GM19467 (cell line): ENCODE measurements at regions not wholly inside any gene's neighbourhood (a gene's known extent, or its start where the extent isn't known, plus 50 kb on each side); places are given as distances from the start of the nearest gene placed in this dataset.

Experiments used
- ATAC-seq: cut with Tn5 transposase; IDR thresholded peaks from one replicate; pipeline ENCODE4 v1.9.1; 2021; ENCODE audit warnings: mild to moderate bottlenecking, moderate library complexity; ENCODE audit not compliant: unreplicated experiment

DNA sequence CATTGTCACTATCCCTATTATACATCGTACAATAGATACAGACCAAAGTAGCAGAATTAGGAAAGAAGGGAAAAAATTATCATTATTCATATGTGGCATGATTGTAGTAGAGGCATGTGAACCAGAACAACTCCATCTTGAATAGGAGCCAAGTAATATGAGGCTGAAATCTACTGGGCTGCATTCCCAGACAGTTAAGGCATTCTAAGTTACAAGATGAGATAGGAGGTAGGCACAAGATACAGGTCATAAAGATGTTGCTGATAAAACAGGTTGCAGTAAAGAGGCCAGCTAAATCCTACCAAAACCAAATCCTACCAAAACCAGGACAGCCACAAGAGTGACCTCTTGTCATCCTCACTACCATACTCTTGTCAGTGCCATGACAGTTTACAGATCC, 1035.4 kb upstream of the SEMA6D start:
- no peak for ATAC-seq

DNA sequence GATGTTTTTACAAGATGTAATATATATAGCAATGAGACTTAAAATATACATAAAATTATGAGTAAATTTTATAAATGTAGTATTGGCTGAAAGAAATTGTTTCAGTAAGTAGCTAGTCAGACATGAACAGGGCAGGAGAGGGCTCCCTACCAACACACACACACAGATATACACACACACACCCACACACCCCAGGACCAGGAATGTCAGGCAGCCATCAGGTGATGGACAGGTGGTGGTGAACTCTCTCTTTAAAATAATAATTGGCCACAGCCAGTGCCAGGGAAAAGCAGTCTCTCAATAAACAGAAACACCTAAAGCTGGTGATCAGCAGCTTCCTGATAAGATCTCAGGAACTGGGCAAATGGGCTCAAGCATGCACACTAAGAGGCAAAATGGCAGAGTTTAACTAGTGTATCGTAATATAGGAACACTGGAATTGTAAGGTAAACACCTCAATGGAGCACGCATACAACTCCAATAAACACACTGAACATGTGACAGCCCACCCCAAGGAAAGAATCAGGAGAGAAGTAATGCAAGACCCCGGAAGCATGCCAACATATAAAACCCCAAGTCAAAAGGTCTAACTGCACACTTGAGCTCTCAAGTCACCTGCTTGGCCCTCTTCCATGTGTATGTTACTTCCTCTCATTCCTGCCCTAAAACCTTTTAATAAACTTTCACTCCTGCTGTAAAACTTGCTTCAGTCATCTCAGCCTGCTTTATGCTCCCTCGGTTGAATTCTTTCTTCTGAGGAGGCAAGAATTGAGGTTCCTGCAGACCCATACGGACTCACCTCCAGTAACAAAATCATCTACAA, 1034.1 kb upstream of the SEMA6D start:
- no peak for ATAC-seq

DNA sequence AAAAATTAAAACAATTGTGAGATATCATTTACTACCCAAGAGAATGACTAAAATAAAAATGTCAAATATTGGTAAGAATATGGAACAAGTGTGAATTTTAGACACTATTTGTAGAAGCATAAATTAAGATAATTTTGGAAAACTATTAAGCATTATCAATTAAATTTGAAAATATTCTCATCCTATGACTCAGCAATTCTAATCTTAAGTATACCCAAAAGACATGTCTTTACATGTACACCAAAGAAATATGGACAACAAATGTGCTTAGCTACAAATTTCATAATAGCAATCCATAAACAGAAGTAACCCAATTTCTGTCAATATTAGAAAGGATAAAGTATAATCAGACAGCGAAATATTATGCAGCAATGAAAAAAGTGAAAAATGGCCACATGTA, 1032.2 kb upstream of the SEMA6D start:
- ATAC-seq: no peak

DNA sequence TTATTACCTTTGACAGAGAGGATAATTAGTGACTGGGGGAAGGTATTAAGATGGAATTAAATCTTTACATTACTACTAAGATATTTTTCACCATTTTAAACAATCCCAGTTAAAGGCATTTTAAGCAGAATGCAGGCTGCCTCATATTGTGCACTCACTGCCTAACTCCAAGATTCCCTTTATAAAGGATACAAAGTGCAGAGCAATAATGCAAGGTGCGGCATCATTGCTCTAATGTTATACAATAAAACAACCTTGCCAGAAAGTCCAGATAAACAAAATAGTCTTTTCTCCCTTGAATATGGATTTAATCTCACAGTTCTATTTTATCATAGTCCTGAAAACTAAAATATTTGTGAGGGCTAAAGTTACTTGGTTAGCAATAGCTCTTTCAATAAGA, 1031.6 kb upstream of the SEMA6D start:
- ATAC-seq: no peak

DNA sequence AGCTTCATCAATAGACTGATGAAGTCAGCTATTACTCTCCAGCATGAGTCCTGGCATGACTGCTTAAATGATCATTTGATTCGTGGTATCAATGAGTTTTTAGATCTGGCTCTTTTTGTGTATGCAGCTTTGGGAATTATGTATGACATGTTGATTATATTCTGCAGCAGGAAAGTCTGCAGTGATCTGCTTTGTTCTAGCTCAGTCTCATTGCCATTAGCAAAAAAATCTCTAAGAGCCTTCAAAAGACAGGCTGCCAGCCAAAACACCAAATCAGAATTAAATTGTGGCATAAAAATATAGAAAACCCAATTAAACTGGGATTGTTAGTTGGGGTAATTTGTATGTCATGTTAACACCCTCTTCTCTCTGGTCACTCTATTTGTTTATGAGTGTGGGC, 1021.0 kb upstream of the SEMA6D start:
- ATAC-seq: no peak

DNA sequence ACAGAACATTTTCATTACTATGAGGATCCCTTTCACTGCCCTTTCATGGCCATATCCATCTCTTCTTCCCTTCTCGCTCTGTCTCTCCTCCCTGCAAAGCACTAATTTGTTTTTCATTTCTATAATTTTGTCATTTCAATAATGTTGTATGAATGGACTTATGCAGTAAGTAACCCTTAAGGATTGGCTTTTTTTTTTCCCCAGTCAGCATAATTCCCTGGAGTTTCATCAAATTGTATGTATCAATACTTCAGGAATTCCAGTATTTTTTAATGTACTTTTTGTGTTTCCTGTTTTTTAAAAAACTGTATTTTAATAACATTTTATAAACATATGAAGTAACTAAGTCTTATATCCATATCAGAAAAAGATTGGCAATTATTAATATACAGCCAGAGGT, 1016.0 kb upstream of the SEMA6D start:
- ATAC-seq: no peak

DNA sequence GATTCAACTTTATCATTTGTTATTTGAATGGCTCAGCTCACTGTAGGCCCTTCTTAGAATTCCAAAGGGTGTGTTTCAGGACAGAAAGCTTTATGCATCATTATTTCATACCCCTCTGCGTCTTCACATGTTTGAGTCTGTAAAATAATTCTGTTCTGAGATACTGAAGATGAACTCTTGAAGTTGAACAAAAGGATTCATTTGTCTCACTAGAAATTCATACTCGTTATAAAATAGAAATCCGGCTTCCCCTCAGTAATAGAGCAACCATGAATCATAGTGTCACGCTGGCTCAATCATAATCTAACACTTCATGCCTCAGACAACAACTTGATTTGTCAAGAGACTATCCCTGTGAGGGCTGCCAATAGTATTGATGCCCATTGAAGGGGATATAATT, 1015.4 kb upstream of the SEMA6D start:
- no peak for ATAC-seq

DNA sequence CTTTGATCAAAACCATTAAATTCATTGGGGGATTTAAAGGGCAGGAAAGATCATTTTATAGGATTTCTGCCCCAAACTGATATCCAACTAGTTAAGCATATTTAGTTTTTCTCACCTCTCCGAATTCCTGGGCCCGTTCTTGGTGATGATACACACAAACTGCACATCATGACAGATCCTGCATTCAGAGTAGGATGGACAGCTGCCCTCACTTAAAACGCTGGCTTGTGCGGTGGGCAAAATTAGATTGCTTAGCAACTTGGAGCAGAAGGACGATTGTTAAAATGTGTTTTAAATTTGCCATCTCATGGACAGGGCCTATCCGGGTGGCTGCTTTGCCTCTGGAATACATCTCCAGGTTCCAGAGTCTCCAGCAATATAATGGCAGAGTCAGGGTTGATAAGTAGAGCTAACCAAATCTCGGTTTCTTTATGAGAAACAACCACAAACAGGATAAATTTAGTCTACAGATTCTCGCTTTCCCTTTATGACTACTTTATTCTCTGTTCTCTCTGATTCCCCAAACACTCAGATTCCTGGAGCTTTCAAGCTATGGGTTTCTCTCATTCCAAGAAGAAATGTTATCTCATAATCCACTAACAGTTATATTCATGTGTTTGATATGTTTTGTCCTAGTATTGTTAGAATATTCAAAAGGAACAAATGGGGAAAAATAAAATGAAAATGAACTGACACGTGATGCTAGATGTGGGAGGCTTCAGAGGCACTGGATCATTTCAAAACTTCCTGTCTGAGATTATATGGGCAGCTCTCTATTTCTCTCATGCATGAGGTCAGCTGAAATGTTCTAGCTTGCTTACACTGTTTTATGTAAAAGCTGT, 1014.1 kb upstream of the SEMA6D start:
- ATAC-seq: no peak

DNA sequence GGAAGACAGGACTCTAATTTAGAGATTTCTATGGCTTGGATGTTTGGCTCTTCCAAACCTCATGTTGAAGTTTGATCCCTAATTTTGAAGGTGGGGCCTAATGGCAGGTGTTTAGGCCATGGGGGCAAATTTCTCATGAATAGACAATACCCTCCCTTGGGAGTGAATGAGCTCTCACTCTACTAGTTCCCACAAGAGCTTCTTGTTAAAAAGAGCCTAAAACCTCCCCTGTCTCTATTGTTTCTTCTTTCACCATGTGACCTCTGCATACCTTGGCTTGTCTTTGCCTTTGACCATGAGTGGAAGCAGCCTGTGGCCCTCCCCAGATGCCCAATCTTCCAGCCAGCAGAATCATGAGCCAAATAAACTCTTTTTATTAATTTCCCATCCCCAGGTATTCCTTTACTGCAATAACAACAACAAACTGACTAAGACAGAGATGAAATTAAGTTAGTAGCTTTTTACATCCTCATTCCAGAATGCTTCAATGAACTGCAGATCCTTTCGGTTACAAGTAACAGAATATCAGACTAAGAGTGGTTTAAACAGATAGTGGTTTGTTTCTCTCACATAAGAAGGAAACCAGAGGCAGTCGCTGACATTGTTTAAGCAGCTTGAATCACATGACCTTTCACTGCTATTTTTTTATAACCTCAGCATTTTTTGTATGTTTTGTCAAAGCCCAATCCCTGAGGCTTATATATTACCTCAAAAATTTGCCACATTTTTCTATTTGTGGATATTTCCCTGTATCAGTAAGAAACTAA, 1013.3 kb upstream of the SEMA6D start:
- ATAC-seq: no peak

DNA sequence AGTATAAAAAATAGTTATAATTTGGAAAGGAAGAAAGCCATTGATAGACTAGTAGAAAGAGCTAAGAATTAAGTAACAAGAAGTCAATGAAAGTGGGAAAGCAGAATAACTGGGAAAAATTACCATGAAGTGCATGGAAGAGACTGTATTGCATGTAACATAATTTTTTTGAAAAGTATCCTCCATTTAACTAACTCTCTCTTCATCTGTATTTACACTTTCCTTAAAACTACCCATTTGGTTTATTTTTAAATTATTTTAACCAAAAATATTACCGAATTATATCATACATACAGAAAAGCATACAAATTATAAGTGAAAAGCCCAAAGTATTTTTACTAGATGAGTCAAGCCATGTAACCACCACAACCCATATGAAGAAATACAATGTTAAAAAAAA, 1009.9 kb upstream of the SEMA6D start:
- ATAC-seq: no peak

DNA sequence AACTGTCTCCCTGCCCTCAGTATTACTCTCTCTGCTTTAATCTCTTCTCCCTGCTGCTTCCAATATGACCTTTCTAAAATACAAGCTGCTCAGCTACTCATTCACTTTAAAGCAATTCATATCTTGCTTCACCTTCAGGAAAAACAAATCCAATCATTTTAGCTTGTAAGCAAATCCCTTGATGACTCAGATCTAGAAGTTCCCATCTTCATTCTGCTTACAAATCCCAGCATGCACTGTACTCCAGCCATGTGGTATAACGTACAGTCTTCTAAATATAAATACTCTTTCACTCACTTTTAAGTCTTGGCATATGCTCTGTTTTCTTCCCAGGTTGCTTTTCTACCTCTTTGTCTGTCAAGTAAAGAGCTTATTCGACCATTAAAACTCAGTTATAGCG, 1009.1 kb upstream of the SEMA6D start:
- ATAC-seq: no peak

DNA sequence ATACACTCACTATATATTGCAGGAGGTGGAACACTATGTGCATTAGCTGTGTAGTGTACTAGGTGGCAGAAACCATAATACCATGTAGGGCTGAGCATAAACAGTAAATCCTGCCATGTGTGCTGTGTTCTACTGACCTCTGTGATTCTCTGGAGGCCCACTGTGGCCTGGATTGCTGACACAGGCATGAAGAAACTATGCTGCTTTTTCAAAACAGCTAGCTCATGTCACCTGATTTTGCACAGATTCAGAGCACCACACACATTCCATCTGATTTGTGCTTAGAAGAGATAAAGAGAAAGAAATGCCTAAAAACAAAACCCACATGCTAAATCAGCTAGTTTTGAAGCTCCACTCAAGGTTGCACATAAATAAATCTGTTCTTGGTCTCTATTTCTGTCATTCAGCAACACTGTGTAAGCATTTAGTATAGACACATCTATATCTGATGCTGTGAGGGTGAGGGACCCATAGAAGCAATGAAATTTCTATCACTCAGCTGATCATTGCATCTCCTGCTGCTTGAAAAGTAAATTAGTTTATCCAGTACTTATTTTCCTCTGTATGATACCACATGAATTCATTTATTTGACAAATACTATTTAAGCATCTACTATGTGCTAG, 1007.7 kb upstream of the SEMA6D start:
- no peak for ATAC-seq

DNA sequence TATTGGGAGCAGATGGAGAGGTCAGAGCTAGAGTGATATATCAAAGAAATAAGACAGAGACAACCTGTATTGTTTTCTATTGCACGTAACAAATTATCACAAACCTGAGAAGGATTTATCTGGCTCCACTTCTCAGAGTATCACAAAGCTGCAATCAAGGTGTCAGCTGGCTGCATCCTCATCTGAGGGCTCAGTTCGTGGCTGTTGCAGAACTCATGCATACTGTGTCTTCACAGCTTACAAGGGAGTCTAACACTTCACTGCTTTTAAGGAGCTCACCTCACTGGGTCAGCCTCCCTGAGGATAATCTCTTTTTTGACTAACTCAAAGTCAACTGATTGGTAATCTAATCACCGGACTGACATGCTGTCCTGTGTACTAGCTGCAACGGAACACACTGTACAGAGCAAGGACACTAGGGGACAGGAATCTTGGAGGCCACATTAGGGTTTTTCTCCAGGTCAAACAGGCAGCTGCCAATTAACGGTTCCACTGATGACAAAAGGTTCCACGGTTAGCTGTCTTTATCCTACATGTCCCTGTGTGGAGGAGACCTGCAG, 1006.8 kb upstream of the SEMA6D start:
- ATAC-seq: no peak

DNA sequence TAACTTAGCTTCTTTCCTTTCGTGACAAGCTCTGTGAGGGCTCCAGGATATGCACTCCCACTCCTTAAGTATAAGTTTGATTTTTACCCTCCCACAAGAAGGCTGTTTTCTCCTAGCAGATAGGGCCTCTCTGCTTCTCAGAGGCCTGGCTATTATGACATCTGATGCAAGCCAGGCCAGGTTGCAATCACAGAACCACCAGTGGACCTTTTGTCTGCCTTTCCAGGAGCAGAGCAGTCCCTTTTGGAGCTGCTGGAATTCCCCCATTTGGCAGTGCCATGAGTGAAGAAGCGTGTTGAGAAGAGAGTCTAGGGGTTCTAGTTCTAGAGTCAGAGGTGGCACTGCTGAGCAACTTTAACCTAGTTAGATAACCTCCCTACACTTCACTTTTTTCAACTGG, 1004.3 kb upstream of the SEMA6D start:
- ATAC-seq: no peak

DNA sequence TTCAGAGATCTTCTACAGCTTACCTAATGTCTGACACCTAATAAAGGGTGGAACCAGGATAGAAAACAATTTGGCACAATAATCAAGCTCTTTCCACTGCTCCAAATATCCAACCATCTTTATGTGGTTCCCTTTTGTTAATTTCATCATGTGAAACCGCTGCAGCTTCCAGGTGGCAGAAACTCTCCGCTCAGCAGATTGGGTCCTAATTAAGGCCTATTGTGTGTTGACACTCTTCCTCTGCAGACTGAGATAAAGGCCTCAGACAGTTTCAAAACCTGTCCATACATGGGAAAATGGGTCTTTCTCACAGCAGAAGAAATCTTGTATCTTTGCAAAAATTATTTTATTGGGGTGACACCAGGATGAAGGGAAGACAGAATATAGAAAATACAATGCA, 1002.4 kb upstream of the SEMA6D start:
- no peak for ATAC-seq

DNA sequence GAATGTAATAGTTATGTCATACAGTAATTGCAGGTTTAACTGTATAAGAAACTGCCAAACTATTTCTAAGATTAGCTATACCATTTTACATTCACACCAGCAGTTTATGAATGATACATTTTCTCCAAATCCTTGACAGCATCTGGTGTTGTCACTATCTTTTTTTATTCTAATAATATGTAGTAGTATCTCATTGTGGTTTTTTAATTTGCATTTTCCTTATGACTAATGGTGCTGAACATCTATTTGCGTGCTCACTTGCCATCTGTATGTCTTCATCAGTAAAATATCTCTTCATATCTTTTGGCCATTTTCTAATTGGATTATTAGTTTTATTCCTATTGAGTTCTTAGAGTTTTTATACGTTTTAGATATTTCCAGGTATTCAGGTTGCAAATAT, 994.0 kb upstream of the SEMA6D start:
- ATAC-seq: no peak

DNA sequence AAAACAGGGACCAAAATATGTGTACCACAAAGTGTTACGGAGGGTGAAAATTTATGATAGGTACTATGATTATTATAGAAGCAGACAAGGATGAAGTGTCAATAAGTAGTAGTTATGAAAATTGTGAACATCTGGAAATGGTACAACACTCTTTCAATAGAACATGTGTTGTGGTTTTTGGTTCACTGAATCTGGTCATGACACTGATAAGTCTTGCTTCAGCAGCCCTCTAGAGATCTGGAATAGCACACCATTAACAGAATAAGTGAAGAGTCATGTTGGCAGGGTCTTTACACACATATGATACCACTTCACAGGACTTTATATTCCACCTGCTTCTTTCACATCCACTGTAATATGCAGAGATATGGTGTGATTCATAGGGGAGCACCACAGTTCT, 985.2 kb upstream of the SEMA6D start:
- ATAC-seq: no peak

DNA sequence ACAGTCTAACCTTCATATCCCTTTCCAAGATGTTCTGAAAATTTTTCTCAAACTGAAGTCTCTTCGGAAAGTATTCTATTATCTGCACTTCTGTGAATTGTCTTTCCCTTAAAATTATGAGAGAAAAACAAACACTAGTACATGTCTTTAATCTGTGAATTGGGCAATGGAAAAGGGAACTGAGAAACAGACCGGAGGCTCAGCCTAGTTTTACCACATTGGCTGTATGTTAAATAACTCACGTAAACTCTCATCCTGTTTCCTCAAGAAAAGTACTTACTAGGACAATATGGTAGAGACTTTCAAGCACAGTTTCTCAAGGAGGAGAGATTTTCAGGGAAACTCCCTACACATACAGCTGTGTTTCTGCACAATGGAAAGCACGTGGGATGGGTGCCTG, 982.2 kb upstream of the SEMA6D start:
- no peak for ATAC-seq

DNA sequence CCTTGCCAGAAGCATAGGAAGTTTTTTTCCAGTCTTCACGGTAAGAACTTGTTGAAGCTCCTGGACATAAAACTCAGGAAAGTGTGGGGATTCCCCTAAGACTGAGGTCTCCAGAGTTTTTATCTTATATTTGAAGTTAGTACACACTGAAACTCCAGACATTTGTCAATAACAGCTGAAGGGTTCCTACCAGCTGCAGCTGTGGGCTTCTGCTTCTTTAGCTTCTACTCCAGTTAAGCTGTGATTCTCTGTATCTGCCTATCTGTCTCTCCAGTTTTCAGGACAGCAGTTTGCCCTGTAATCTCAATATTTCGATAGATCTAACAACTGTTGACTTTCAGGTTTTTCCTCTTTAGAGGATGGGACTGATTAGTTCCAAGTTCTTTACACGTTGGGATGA, 966.0 kb upstream of the SEMA6D start:
- ATAC-seq: no peak

DNA sequence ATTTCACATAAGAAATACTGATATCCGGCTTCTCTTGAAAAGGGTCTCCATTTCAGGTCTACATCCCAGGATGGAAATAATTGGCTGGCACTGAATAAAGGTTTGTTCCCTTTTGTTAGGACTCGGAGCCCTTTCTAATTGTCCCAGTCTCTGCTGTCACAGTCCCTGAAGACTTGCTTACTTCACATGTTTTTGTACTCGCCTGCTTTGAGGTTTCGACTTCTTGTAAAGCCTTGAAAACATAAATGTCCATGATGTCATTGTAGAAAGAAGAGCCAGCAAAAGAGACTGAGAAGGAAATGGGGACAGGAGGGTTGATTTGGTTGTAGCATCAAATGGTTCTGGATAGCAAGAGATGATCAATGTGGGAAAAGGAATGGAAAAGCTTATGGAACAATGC, 963.4 kb upstream of the SEMA6D start:
- ATAC-seq: no peak

DNA sequence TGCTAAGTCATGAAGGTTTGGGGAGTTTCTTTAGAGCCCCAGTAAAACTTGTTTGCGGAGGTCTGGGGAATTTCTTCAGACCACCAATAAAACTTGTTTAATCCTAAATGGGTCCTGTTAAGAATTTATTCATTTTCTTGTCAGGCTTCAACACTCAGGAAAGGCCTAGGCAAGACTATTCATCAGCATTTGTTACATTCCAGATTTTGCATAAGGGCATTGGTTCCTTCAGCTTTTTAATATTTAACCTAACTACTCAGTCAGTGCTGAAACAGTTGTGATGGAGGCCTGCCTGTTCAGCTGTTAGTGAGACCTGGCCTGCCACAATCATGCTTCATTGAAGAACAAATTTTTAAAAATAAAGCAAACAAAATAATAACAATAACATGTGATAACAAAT, 954.2 kb upstream of the SEMA6D start:
- no peak for ATAC-seq
